ENCODE measurements at regions not wholly inside any gene's neighbourhood (a gene's known extent, or its start where the extent isn't known, plus 50 kb on each side); places are given as distances from the start of the nearest gene placed in this dataset.

DNA sequence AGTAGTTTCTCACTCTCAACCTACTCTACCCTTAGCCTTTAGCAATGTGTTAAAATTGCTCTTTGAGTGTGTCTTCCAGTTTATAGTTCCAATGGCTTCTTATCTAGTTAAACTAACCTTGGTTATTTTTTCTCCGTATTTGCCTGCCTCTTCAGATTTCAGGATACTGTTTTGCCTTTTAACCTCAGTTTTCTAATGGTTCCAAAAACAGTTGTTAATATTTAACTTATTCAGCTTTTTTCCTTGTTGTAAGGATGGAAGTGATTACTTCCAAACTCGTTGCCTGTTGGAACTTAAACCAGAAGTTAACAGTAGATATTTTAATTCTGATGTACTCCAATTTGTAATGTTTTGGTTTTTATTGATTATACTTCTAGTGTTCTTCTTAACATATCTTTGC is 1574.9 kb downstream of the HACE1 start:
- TF ChIP-seq, protein P1, sequence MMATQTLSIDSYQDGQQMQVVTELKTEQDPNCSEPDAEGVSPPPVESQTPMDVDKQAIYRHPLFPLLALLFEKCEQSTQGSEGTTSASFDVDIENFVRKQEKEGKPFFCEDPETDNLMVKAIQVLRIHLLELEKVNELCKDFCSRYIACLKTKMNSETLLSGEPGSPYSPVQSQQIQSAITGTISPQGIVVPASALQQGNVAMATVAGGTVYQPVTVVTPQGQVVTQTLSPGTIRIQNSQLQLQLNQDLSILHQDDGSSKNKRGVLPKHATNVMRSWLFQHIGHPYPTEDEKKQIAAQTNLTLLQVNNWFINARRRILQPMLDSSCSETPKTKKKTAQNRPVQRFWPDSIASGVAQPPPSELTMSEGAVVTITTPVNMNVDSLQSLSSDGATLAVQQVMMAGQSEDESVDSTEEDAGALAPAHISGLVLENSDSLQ (IDR thresholded peaks at IDR 0.05): no peak
- no peak for TF ChIP-seq ARNT (IDR thresholded peaks at IDR 0.05)
- TF ChIP-seq NFRKB (IDR thresholded peaks at IDR 0.05): no peak
- no peak for TF ChIP-seq FOXK2 (IDR thresholded peaks at IDR 0.05)
- TF ChIP-seq TARDBP (IDR thresholded peaks at IDR 0.05): no peak
- TF ChIP-seq FOXA1 (IDR thresholded peaks at IDR 0.05): no peak
- no peak for TF ChIP-seq ZNF384 (IDR thresholded peaks at IDR 0.05)
- TF ChIP-seq ELF4 (IDR thresholded peaks at IDR 0.05): no peak
- TF ChIP-seq FOXM1 (IDR thresholded peaks at IDR 0.05; ENCODE audit: borderline replicate concordance): no peak
- TF ChIP-seq L3MBTL2 (conservative IDR thresholded peaks at IDR 0.05): no peak
- no peak for TF ChIP-seq HDGF (IDR thresholded peaks at IDR 0.05; ENCODE audit: borderline replicate concordance)
- TF ChIP-seq SP1 (IDR thresholded peaks at IDR 0.05): no peak
- no peak for TF ChIP-seq SUZ12 (IDR thresholded peaks at IDR 0.05)
